NCI-H345 (cell line): ENCODE measurements at regions not wholly inside any gene's neighbourhood (a gene's known extent, or its start where the extent isn't known, plus 50 kb on each side); places are given as distances from the start of the nearest gene placed in this dataset.

ENCODE experiments used
- DNase-seq: peaks from one replicate; lab custom pipeline; 2025; lab: John Stamatoyannopoulos, UW

DNA sequence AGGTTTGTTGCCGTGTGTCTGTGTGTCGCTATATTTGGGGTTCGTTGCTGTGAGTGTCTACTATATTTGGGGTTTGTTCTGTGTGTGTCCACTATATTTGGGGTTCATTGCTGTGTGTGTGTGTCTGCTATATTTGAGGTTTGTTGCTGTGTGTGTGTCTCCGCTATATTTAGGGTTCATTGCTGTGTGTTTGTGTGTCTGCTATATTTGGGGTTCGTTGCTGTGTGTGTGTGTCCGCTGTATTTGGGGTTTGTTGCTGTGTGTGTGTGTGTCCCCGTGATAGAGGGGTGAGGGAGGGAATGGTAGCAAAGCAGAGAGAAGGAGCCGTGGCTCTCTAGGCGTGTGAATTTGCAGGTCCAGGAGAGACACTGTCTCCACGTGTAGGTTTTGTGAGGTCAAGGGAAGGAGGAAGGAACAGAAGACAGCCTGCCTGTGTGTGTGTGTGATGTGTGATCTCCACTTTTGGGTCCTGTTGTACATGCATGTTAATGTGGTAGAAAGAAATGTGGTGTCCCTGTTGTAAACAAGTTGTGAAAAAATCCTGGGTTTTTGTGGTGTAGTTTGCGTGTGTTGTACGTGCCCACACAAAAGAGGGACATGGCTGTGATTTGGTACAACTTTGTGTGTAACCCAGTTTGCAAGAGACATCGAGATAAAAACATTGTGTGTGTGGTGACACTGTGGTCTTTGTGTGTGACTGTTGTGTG lies 56.3 kb upstream of the ECE1 start:
- DNase-seq: no peak

DNA sequence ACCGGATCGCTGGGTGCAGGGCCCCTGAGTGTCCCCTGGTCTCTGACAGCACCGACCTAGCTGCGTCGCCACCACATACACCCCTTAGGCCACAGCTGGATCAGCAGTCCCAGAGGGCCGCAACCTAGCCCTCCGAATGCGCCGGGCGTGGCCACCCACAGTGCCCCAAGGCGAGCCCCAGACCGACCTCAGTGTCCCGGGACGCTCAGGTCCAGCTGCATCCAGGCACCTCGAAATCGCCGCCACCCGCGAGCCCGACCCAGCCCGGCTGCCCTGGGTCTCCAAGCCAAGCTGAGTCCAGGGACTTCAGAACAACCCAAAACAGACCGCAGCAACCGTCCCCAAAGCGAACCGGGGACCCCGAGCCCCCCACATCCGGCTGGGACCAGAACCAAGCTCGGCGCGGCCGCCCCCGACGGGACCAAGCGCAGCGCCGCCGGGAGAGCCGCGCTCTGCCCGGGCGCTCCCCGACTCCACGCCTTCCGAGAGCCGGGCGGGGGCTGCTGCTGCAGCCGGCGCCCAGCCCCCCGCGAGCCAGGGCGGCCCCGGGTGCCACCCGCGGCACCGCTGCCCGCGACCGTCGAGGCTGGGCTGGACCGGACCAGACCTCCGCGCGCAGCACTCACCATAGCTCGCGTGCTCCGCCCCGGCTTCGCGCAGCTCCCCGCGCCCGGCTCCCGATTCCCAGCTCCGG lies 54.6 kb upstream of the ECE1 start:
- no peak for DNase-seq

DNA sequence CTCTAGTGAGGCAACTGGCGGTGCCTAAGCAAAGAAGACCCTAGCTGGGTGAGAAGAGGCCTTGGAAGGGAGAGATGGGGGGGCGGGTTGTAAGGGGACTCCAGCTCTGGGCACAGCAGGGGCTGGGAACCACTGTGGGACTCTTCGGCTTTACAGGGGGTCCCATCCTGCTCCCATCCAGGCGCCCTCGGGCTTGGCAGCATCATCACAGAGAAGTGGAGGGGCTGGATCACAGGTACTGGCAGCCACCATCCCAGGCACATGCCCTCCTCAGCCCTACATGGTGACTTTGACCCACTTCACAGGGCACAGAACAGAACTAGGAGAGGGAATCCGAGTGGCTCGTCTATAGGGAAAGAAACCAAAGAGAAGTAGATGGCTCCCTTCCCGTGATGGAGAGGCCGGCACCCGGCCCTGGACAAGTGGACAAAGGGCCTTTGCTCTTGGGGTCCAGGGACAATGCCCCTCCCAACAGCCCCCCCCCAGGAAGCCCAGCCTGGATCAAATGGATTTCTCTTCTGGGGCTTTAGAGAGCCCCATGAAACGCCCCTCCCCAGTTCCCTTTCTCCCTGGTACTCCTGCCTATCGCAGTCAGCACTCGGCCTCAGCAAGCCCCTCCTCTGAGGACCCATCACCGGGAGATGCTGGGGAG lies 54.0 kb upstream of the ECE1 start:
- no peak for DNase-seq

DNA sequence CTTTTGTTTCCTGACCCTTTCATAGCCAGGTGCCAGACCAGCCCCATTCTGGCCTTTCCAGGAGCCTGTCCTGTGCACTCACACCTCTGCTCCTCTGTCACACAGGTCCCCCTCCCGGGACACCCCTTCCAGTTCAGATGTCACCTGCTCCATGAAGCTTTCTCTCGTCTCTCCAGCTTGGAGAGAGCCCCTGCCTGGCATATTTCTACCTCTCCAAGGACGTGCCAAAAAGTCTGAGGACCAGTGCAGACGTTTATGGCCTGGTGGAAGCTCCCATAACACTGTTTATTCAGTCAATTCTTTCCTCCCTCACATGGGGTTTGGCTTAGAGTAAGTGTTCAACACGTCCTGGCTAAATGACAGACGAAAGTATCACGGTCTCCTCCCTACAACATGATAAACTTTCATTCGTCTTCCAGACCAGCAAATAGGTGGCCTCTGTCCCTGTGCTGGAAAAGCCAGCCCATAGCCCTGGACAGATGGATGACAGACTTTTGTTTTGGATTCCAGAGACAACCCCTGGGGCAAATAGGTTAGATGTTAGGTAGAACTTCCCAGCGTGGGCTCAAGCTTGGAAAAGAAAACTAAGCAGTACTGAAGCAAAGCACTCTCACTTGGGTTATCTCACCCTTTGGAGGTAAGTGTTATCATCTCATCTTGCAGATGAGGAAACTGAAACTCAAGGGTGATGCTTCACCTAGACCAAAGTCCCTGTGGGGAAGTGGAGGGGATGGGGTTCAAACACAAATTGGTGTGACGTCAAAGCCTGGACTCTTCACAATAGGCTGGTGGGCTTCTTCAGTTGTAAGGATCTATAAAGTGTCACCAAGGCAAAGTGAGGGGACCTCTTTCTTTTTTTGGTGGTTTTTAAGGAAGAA lies 52.9 kb upstream of the ECE1 start:
- DNase-seq: no peak

DNA sequence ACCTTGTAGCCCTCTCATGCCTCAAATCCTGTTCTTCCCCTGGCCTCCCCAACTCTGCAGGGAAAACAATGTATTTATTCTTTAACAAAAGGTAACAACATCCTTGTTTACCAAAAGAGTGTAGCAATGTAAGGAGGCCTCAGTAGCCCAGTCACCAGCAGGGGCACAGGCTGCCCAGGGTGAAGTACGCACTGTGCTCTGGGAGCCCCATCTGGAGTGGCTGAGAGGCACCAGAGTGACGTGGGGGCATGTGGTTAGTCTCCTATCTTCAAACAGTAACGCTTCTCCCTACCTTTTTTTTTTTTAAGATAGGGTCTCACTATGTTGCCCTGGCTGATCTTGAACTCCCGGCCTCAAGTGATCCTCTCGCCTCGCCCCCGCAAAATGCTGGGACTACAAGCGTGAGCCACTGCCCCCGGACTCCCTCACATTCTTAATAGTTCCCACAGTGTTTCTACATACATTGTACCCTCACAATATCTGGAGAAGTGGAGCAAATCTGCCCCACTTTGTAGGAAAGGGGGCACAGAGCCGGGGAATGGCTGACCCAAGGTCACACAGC lies 51.3 kb upstream of the ECE1 start:
- no peak for DNase-seq

DNA sequence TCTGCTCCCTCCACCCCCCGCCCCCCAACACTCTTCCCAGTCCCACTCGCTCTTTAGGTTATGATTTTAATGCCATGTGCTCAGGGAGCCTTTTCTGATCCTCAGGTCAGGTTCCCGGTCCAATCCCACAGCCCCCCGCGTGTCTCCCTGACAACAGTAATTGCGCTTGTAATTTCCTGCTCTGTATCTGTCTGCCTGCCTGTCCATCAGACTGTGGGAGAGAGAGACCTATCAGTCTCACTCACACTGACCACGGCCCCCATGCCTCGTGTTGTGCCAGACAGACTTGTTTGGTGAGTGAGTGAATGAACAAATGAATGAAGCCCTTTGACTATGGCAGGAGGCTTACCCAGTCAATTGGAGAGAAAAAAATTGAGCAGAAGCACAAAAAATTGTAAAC lies 50.8 kb upstream of the ECE1 start:
- no peak for DNase-seq

DNA sequence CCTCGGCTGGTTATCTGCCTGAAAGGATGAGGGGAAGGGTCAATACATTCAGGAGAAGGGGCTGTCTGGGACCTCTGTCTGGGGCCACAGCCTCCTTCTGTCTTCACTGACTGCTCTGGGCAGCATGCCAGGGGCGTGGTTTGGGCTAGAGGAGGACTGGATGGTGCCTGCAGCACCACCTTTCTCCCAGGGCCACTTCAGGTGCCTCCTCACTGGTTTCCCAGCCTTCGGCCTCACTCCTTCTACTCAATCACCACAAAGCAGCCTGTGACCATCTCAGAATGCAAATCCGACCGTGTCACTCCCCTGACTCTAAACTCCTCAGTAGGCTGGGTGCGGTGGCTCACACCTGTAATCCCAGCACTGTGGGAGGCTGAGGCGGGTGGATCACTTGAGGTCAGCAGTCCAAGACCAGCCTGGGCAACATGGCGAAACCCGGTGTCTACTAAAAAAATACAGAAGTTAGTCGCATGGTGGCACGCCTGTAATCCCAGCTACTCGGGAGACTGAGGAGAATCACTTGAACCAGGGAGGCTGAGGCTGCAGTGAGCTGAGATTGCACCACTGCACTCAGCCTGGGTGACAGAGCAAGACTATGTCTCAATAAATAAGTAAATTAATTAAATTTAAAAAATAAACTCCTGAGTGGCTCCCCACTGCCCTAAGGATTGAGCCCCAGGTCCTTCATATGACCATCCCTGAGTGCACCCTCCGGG lies 50.1 kb upstream of the ECE1 start:
- DNase-seq: peak; percentile 44
